Smooth muscle cell of the brain vasculature (primary cell): ENCODE measurements at regions not wholly inside any gene's neighbourhood (a gene's known extent, or its start where the extent isn't known, plus 50 kb on each side); places are given as distances from the start of the nearest gene placed in this dataset.
"Not testable (repeated sequence)": the region's sequence is repeated elsewhere in the genome, so short reads cannot be mapped to it uniquely, and the experiment has no call there.

Experiments used
- DNase-seq: peaks from one replicate; pipeline ENCODE4 v3.0.0-alpha.2; 2012; ENCODE audit warnings: low read depth, low spot score

- no peak for DNase-seq
These were observed 718.3 kb downstream of the PTPRU start for GRCh38 chr1:29954591-29954990.

GRCh38 chr1:29953961-29954360, 717.6 kb downstream of the PTPRU start:
- no peak for DNase-seq

GRCh38 chr1:29949676-29950075, 713.4 kb downstream of the PTPRU start:
- DNase-seq, result no peak

- no peak for DNase-seq
These were observed 712.3 kb downstream of the PTPRU start for GRCh38 chr1:29948581-29948980.

- no peak for DNase-seq
These were observed 709.7 kb downstream of the PTPRU start for GRCh38 chr1:29946057-29946456.

- no peak for DNase-seq
These were observed 709.1 kb downstream of the PTPRU start for GRCh38 chr1:29945426-29945825.

GRCh38 chr1:29944253-29944905, 708.1 kb downstream of the PTPRU start:
- DNase-seq, result no peak

GRCh38 chr1:29943034-29943433, 706.7 kb downstream of the PTPRU start:
- DNase-seq, result no peak

GRCh38 chr1:29939079-29939478, 702.8 kb downstream of the PTPRU start:
- no peak for DNase-seq

- no peak for DNase-seq
These were observed 701.0 kb downstream of the PTPRU start for GRCh38 chr1:29937356-29937755.

- no peak for DNase-seq
These were observed 699.8 kb downstream of the PTPRU start for GRCh38 chr1:29936031-29936544.

GRCh38 chr1:29934255-29934772, 698.0 kb downstream of the PTPRU start:
- no peak for DNase-seq

- no peak for DNase-seq
These were observed 696.7 kb downstream of the PTPRU start for GRCh38 chr1:29933067-29933466.

- DNase-seq, result no peak
These were observed 696.3 kb downstream of the PTPRU start for GRCh38 chr1:29932626-29933025.

GRCh38 chr1:29931477-29932175, 695.3 kb downstream of the PTPRU start:
- no peak for DNase-seq

GRCh38 chr1:29925058-29925457, 688.7 kb downstream of the PTPRU start:
- no peak for DNase-seq

- DNase-seq, result no peak
These were observed 687.7 kb downstream of the PTPRU start for GRCh38 chr1:29924017-29924431.

- no peak for DNase-seq
These were observed 685.4 kb downstream of the PTPRU start for GRCh38 chr1:29921741-29922140.

GRCh38 chr1:29920784-29921183, 684.5 kb downstream of the PTPRU start:
- no peak for DNase-seq

GRCh38 chr1:29920316-29920715, 684.0 kb downstream of the PTPRU start:
- no peak for DNase-seq

- not testable (repeated sequence) for DNase-seq
These were observed 682.7 kb downstream of the PTPRU start for GRCh38 chr1:29919041-29919440.

- no peak for DNase-seq
These were observed 680.5 kb downstream of the PTPRU start for GRCh38 chr1:29916656-29917369.
